SJCRH30 (cell line): ENCODE measurements at regions not wholly inside any gene's neighbourhood (a gene's known extent, or its start where the extent isn't known, plus 50 kb on each side); places are given as distances from the start of the nearest gene placed in this dataset.
"Not testable (repeated sequence)": the region's sequence is repeated elsewhere in the genome, so short reads cannot be mapped to it uniquely, and the experiment has no call there.

Source experiments
- DNase-seq, 2 experiments: peaks; one replicate each; pipeline ENCODE4 v3.0.0-alpha.2; 2015 to 2020
- H3K27ac ChIP-seq: fragments of 250-450 bp; sonication (Bioruptor Pico); 2 replicates; pipeline ENCODE4 v1.5.1; 2020; ENCODE audit warnings: mild to moderate bottlenecking, moderate library complexity
- H3K27me3 ChIP-seq: fragments of 250-450 bp; sonication (Bioruptor Pico); 2 replicates; pipeline ENCODE4 v1.5.1; 2020; ENCODE audit warnings: mild to moderate bottlenecking, moderate library complexity
- H3K36me3 ChIP-seq: fragments of 250-450 bp; sonication (Bioruptor Pico); 2 replicates; pipeline ENCODE4 v1.5.1; 2020; ENCODE audit warnings: mild to moderate bottlenecking, moderate library complexity
- H3K4me1 ChIP-seq: fragments of 250-450 bp; sonication (Bioruptor Pico); 2 replicates; pipeline ENCODE4 v1.5.1; 2020; ENCODE audit warnings: mild to moderate bottlenecking, moderate library complexity
- H3K4me3 ChIP-seq: fragments of 250-450 bp; sonication (Bioruptor Pico); 2 replicates; pipeline ENCODE4 v1.5.1; 2020; ENCODE audit warnings: mild to moderate bottlenecking, moderate library complexity
- H3K9me3 ChIP-seq: fragments of 250-450 bp; sonication (Bioruptor Pico); replicated peaks from 2 replicates; pipeline ENCODE4 v1.5.1; 2020; ENCODE audit warnings: mild to moderate bottlenecking, moderate library complexity

DNA sequence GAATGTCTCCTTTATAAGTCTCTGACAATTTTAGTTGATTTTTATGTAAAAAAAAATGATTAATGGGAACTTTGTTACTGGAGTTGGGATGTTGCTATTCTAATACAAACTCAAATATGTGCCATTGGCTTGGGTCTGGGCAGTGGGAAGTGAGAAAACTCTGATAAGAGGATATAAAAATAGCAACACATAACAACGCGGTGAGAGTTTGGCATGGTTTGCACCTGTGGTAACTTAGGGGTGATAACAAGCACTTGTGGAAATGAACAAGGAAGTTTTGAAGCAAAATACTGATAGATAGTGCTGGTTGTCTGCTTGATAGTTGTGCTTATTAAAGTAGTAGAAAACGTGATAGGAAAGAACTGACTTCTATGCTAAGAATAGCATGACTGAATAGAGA lies 743.3 kb upstream of the AGA start:
- Histone ChIP-seq H3K27ac (no peak overlapping the region), H3K4me3 (no peak overlapping the region), H3K9me3 (no peaks in the 10 kb centered on the region), H3K36me3 (no peaks in the 10 kb centered on the region), H3K27me3 (no peaks in the 10 kb centered on the region), H3K4me1 (no peaks in the 10 kb centered on the region)
- no peak for DNase-seq

DNA sequence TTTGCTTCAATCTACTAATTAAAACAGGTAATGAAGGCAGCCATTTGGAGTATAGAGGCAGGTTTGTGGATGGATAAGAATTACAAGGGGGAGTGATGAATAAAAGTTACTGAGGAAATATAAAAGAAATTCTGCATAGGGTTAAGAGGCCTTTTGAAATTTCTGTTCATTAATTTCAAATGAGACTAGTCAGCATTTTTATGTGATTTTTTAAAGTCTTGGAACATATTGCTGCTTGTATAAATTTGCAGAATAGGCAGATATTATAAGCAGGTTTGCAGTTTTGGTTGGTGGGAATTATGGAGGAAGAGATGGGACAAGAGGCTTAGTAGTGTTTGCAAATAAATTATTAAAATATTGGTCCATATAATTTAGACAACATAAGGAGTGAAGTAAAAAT lies 750.4 kb upstream of the AGA start:
- no peak overlapping the region for H3K27ac ChIP-seq
- H3K36me3 ChIP-seq: no peaks in the 10 kb centered on the region
- H3K9me3 ChIP-seq: no peaks in the 10 kb centered on the region
- no peaks in the 10 kb centered on the region for H3K4me1 ChIP-seq
- no peak for DNase-seq
- no peak overlapping the region for H3K4me3 ChIP-seq
- no peaks in the 10 kb centered on the region for H3K27me3 ChIP-seq

DNA sequence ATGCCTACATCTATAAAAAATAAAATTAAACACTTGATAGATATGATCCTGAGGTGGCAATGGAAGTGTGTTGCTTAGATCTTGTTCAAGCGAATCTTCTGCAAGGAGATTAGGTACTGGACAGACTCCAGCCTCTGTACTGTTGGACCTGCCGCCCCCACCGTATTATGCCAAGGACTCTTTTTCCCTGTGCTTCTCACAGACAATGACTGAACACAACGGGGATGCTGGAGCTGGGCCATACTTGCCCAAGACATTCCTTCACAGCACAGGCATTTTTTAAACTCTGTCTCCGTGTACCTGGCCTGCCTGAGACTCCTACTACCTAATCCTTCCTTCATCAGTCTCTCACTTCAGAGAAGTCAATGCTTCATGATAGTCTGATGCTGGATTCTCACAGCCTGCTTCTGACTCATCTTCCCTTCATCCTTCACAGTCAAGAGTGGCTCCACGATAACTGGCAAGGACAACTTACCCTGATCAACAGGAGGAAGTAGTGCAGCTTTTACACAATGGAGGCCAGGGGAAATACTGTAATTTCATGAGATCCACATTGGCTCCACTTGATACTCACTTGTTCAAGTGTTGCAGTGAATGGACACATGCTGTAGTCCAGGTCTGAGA lies 754.6 kb upstream of the AGA start:
- Histone ChIP-seq H3K4me1 (no peaks in the 10 kb centered on the region), H3K4me3 (no peak overlapping the region), H3K9me3 (no peaks in the 10 kb centered on the region), H3K27me3 (no peaks in the 10 kb centered on the region), H3K27ac (no peak overlapping the region), H3K36me3 (no peaks in the 10 kb centered on the region)
- no peak for DNase-seq

DNA sequence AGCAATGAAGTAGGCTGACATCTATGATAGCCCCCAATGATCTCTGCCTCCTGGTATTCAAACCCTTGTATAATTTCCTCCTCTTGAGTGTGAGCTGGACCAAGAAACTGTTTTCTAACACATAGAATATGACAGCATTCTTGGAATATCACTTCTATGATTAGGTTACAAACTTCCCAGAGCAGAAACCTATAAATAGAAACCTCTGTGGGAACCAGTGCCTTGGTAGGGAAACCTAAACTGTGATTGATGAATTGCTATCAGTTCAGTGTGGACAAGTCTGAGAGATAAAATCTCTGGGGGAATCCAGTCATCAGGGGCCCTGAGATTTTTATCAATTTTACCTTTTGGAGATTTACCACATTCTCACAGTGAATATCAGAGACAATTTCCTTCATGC lies 756.5 kb upstream of the AGA start:
- no peaks in the 10 kb centered on the region for H3K4me1 ChIP-seq
- H3K27ac ChIP-seq: no peak overlapping the region
- H3K27me3 ChIP-seq: no peaks in the 10 kb centered on the region
- no peaks in the 10 kb centered on the region for H3K36me3 ChIP-seq
- H3K9me3 ChIP-seq: no peaks in the 10 kb centered on the region
- no peak for DNase-seq
- no peak overlapping the region for H3K4me3 ChIP-seq

DNA sequence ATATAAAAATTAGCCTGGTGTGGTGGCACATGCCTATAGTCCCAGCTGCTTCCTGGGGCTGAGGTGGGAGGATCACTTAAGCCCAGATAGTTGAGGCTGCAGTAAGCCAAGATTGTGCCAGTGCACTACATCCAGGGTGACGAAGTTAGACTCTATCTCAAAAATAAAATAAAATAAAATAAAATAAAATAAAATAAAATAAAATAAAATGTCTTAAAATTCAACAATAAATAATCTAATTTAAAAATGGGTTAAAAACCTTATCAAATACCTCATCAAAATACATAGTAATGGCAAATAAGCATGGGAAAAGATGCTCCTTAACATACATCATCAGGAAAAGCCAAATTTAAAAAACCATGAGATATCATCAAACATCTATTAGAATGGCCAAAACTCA lies 760.2 kb upstream of the AGA start:
- no peak overlapping the region for H3K27ac ChIP-seq
- H3K27me3 ChIP-seq: no peaks in the 10 kb centered on the region
- no peaks in the 10 kb centered on the region for H3K9me3 ChIP-seq
- H3K4me3 ChIP-seq: no peak overlapping the region
- H3K36me3 ChIP-seq: no peaks in the 10 kb centered on the region
- H3K4me1 ChIP-seq: no peaks in the 10 kb centered on the region
- no peak for DNase-seq

DNA sequence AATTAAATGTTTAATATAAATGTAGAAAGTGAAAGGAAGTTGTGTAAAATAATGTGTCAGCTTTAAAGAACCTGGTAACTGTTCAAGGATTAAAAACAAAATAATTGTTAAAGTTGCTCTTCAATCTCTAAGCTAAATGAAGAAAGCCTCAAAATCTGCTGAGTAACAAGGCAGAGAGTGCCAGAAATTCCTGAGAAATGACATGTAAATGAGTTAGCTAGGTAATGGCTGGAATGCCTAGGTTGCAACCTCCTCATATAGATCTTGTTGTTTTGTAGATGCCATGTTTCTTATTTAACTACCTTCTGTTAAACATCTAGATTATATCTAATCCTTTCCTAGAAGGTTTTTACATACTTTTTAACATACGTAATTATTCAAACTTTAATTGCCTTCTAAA lies 763.6 kb upstream of the AGA start:
- Histone ChIP-seq H3K9me3 (no peaks in the 10 kb centered on the region), H3K27me3 (no peaks in the 10 kb centered on the region), H3K4me1 (no peaks in the 10 kb centered on the region), H3K36me3 (no peaks in the 10 kb centered on the region), H3K4me3 (no peak overlapping the region), H3K27ac (no peak overlapping the region)
- no peak for DNase-seq

DNA sequence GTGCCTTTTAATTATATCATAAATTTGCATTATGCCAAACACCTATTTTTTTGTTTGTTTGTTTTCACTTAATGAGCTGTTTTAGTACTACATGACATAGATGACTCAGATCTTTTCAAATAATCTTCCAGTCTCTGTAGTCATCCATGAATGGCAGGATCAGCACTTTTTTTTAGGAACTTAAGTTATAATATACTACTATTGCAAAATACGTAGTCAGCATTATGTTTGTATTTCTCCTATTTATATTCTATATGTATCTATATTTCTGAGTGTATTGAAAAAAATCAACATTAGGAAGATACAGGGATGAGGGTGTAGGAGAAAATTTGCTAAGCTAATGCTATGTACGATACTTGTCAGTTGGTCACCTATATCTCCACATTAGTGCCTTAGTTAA lies 773.1 kb upstream of the AGA start:
- H3K9me3 ChIP-seq: no peaks in the 10 kb centered on the region

DNA sequence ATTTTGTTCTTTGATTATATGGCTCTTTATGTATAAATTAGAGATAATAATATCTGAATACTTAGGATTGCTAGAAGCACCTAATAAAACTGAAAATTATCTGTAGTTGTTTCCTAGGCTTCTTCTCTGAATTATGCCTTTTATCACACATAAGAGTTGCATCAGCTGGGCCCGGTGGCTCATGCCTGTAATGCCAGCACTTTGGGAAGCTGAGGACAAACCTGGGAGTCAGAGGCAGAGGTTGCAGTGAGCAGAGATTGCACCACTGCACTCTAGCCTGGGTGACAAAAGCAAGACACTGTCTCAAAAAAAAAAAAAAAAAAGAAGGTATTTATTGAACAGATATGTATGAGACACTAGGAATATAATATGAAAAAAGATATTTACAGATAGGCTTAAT lies 773.5 kb upstream of the AGA start:
- Histone ChIP-seq H3K4me3 (no peak overlapping the region), H3K9me3 (no peaks in the 10 kb centered on the region), H3K36me3 (no peaks in the 10 kb centered on the region), H3K4me1 (no peaks in the 10 kb centered on the region), H3K27me3 (no peaks in the 10 kb centered on the region), H3K27ac (no peak overlapping the region)
- DNase-seq: no peak

More for the DNA sequence above, 773.1 kb upstream of the AGA start:
- Histone ChIP-seq H3K4me3 (no peak overlapping the region), H3K36me3 (no peaks in the 10 kb centered on the region), H3K4me1 (no peaks in the 10 kb centered on the region), H3K27ac (no peak overlapping the region), H3K27me3 (no peaks in the 10 kb centered on the region)
- DNase-seq: no peak

DNA sequence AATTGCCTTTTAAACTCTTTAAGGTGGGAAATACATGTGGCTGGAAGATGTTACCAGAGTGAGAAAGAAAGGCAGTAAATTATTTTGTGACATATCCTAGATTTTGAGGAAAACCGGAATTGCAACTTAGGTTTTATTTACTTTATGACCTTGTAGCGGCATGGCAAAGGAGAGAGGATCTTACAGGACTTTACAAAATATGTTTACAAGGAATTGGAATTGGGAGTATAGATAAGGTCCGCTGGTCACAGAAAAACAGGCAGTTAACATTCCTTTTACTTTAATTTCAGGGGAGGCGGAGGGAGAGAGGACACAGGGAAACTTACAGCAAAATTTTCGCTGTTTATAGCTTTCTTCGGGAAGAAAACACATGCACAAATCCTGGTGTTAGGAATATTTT lies 784.2 kb upstream of the AGA start:
- H3K27ac ChIP-seq, H3K36me3 ChIP-seq, H3K4me3 ChIP-seq, H3K9me3 ChIP-seq, H3K4me1 ChIP-seq, H3K27me3 ChIP-seq, DNase-seq: not testable (repeated sequence)

DNA sequence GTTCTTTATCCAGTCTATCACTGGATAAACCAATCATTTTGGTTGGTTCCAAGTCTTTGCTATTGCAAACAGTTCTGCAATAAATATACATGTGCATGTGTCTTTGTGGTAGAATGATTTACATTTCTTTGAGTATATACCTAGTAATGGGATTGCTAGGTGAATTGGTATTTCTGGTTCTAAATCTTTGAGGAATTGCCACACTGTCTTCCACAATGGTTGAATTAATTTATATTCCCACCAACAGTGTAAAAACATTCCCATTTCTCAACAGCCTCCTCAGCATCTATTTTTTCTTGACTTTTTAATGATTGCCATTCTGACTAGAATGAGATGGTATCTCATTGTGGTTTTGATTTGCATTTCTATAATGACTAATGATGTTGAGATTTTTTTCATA lies 791.7 kb upstream of the AGA start:
- Histone ChIP-seq H3K4me1 (no peaks in the 10 kb centered on the region), H3K27ac (no peak overlapping the region), H3K4me3 (no peak overlapping the region), H3K27me3 (no peaks in the 10 kb centered on the region), H3K9me3 (no peaks in the 10 kb centered on the region), H3K36me3 (no peaks in the 10 kb centered on the region)
- no peak for DNase-seq

DNA sequence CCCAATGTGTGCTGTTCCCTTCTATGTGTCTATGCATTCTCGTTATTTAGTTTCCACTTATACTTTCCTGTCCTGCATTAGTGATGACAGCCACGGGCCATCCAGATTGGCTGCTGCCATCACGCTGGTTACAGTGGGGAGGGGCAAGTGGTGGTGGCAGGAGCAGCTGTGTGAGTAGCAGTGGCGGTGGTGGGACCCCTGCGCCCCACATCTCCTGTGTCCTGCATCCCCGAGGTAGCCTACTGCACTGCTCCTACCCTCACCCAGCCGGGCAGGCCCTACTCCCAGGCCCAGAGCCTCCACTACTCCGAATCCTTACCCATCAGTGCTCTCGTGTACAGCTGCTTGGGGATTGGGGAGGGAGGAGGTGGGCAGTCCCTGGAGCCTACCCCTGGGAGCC lies 798.7 kb upstream of the AGA start:
- Histone ChIP-seq H3K9me3 (no peaks in the 10 kb centered on the region), H3K27me3 (no peaks in the 10 kb centered on the region), H3K36me3 (no peaks in the 10 kb centered on the region), H3K4me1 (no peaks in the 10 kb centered on the region), H3K4me3 (no peak overlapping the region), H3K27ac (no peak overlapping the region)
- DNase-seq: no peak

DNA sequence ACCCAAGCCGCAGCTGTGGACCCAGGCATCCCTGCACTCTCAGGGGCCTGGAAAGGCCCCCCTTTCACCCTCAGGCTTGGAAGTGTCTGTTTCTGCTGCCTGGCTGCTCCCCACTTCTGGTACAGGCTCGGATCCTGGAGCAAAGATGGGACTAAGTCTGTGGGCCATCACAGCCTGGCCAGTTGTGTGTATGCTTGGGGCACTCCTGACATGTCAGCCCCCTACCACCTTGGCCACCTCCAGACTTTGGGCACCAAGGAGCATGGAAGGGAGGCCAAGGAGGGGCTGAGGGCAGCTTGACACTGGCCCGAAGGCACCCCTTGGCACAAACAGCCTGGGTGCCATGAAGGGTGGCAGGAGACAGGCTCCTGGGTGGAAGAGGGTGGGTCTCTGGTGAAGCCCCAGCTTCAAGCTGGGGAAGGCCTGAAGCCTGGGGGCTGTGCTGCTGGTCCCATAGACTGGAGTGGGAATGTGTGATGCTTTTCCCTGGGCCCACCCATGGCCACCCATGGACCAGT lies 799.4 kb upstream of the AGA start:
- Histone ChIP-seq H3K4me3 (no peak overlapping the region), H3K27ac (no peak overlapping the region), H3K9me3 (no peaks in the 10 kb centered on the region), H3K27me3 (no peaks in the 10 kb centered on the region), H3K36me3 (no peaks in the 10 kb centered on the region), H3K4me1 (no peaks in the 10 kb centered on the region)
- no peak for DNase-seq

DNA sequence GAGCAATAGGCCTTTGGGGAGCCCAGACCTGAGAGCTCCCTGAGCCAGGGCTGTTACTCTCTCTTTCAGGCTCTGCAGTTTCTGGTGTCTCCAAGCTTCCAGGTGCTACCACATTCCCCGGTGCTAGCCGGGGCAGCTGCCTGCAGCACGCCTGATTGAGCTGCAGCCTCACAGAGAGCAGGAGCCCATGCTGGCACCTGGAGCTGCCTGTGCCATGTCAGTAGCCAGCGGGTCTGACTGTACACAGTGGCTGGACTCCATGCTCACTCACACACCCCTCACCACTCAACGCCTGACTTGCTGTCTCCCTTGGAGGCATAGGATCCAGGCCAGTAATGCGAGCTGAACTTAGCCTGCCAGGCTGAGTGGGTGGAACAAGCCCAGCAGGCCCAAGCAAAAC lies 800.4 kb upstream of the AGA start:
- Histone ChIP-seq H3K27ac (no peak overlapping the region), H3K9me3 (no peaks in the 10 kb centered on the region)
- no peak for DNase-seq

DNA sequence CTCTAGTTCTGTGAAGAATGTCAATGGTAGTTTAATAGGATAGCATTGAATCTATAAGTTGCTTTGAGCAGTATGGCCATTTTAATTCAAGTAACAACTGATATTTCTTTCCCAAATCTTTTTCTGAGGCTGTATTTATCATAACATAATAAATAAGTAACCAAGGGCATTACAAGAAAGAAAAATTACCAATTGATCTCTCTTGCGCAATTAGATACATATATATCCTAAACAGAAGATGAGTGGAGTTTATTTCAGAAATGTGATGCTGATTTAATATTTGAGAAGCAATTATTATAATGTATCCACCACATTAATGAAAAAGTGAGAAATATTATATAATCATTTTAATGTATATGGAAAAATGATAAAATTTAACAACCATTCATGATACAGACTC lies 802.5 kb upstream of the AGA start:
- Histone ChIP-seq H3K36me3 (no peaks in the 10 kb centered on the region), H3K27ac (no peak overlapping the region), H3K27me3 (no peaks in the 10 kb centered on the region), H3K9me3 (no peaks in the 10 kb centered on the region), H3K4me3 (no peak overlapping the region), H3K4me1 (no peaks in the 10 kb centered on the region)
- no peak for DNase-seq

More for the DNA sequence above, 800.4 kb upstream of the AGA start:
- no peak overlapping the region for H3K4me3 ChIP-seq
- no peaks in the 10 kb centered on the region for H3K36me3 ChIP-seq
- H3K27me3 ChIP-seq: no peaks in the 10 kb centered on the region
- no peaks in the 10 kb centered on the region for H3K4me1 ChIP-seq

DNA sequence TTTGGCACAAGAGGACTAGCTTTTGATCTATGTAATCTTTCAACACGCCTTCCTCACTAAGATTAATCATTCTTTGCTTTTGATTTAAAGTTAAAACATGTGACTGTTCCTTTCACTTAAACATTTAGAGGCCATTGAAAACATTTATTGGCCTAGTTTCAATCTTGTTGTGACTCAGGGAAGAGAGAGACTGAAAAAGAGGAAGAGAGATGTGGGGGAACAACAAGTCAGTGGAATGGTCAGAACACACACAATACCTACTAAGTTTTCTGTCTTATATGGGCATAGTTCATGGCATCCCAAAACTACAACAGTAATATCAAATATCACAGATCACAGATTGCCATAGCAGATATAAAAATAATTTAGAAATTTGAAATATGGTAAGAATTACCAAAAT lies 812.9 kb upstream of the AGA start:
- DNase-seq: no peak
- no peaks in the 10 kb centered on the region for H3K4me1 ChIP-seq
- no peaks in the 10 kb centered on the region for H3K9me3 ChIP-seq
- H3K27me3 ChIP-seq: no peaks in the 10 kb centered on the region
- no peak overlapping the region for H3K4me3 ChIP-seq
- H3K27ac ChIP-seq: no peak overlapping the region
- no peaks in the 10 kb centered on the region for H3K36me3 ChIP-seq

DNA sequence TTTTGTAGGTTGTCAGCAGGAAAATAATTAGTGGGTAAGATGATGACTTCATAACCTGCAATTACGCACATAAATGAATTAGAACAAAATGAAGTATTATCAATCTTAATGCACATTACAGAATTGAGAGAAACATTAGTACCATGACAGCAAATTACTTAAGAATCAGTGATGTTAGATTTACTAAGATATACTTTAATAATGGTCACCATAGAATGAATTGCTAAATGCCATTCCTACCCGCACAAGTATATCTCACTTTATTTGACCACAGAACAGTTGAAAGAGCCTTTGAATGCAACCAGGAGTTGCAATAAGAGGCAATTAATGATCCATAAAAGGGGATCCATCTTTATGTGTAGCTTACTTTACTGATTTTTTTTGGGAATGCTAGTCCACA lies 816.4 kb upstream of the AGA start:
- H3K27ac ChIP-seq: no peak overlapping the region
- DNase-seq: no peak
- no peaks in the 10 kb centered on the region for H3K4me1 ChIP-seq
- no peaks in the 10 kb centered on the region for H3K36me3 ChIP-seq
- H3K9me3 ChIP-seq: no peaks in the 10 kb centered on the region
- H3K4me3 ChIP-seq: no peak overlapping the region
- no peaks in the 10 kb centered on the region for H3K27me3 ChIP-seq
